B cell (primary cell): ENCODE measurements at regions not wholly inside any gene's neighbourhood (a gene's known extent, or its start where the extent isn't known, plus 50 kb on each side); places are given as distances from the start of the nearest gene placed in this dataset.

Experiments
- ATAC-seq: fragments of 200-7000 bp; cut with Tn5 transposase; one replicate; pipeline ENCODE4 v1.10.0; 2021; ENCODE audit warnings: low read depth, mild to moderate bottlenecking, moderate number of reproducible peaks, moderate library complexity
- CTCF ChIA-PET: fragments of 350-600 bp; sonication (Branson Sonifier 250); formaldehyde crosslinking; loops from one replicate; lab custom pipeline; 2021; ENCODE audit warnings: antibody characterized with exemption, inconsistent platforms; lab: Charles Lee
- POLR2A ChIA-PET: fragments of 350-600 bp; sonication (Branson Sonifier 250); formaldehyde crosslinking; loops from one replicate; lab custom pipeline; 2021; ENCODE audit warnings: antibody characterized with exemption; lab: Charles Lee
- DNase-seq: peaks from one replicate; pipeline ENCODE4 v3.0.0; 2013
- H2AFZ ChIP-seq: 2 replicates; pipeline ENCODE4 v1.6.1; 2012; ENCODE audit warnings: mild to moderate bottlenecking, low read depth, low read length; ENCODE audit not compliant: insufficient read depth, poor library complexity, severe bottlenecking
- H3K27ac ChIP-seq, 2 donors: 1 replicate in 1 of 2; 2 replicates in 1 of 2; pipeline ENCODE4 v1.5.1; 2012 to 2013; ENCODE audit warnings: low read length in 2 of 2, mild to moderate bottlenecking in 2 of 2, moderate library complexity in 1 of 2
- H3K27me3 ChIP-seq, 4 experiments: fragments of 200-600 bp in 1 of 4; sonication (generic) in 1 of 4; replicated peaks in 1 of 4; 1 replicate in 2 of 4; 2 replicates in 2 of 4; pipeline versions ENCODE4 v1.6.1 to v1.7.0; 2013 to 2016; ENCODE audit warnings: low read length in 3 of 4, mild to moderate bottlenecking in 2 of 4, mixed read lengths in 1 of 4, moderate library complexity in 1 of 4; ENCODE audit not compliant: insufficient read depth in 4 of 4, control insufficient read depth in 3 of 4; ENCODE audit errors: control extremely low read depth in 1 of 4
- H3K36me3 ChIP-seq, 2 experiments: replicated peaks in 1 of 2; 1 replicate in 1 of 2; 2 replicates in 1 of 2; pipeline versions ENCODE4 v1.6.1 to v1.7.1; 2013; ENCODE audit warnings: low read length in 1 of 2; ENCODE audit not compliant: insufficient read depth in 2 of 2, control insufficient read depth in 1 of 2; ENCODE audit errors: control extremely low read depth in 1 of 2, extremely low read depth in 1 of 2
- H3K4me1 ChIP-seq, 2 donors: fragments of 200-600 bp in 1 of 2; sonication (generic) in 1 of 2; 1 replicate in 1 of 2; 2 replicates in 1 of 2; pipeline versions ENCODE4 v1.5.1 to v1.6.1; 2013 to 2017; ENCODE audit warnings: low read length in 2 of 2; ENCODE audit not compliant: control insufficient read depth in 2 of 2, insufficient read depth in 2 of 2
- H3K4me2 ChIP-seq: replicated peaks from 2 replicates; pipeline ENCODE3; 2012; ENCODE audit warnings: mild to moderate bottlenecking, low read depth, low read length; ENCODE audit not compliant: poor library complexity, severe bottlenecking
- H3K4me3 ChIP-seq, 5 experiments: fragments of 200-600 bp in 1 of 5; sonication (generic) in 1 of 5; 1 replicate in 3 of 5; 2 replicates in 2 of 5; pipeline versions ENCODE4 v1.5.1 to v1.7.0; 2011 to 2016; ENCODE audit warnings: low read length in 4 of 5, mild to moderate bottlenecking in 4 of 5, low read depth in 2 of 5, control low read depth in 1 of 5, moderate library complexity in 1 of 5; ENCODE audit not compliant: insufficient read depth in 1 of 5; ENCODE audit errors: control extremely low read depth in 1 of 5, extremely low read depth in 1 of 5
- H3K79me2 ChIP-seq: fragments of 200-600 bp; sonication (generic); one replicate; pipeline ENCODE4 v1.6.0; 2016; ENCODE audit warnings: low read length; ENCODE audit not compliant: control insufficient read depth, insufficient read depth
- H3K9ac ChIP-seq: fragments of 200-600 bp; sonication (generic); 2 replicates; pipeline ENCODE4 v1.6.1; 2017; ENCODE audit warnings: mild to moderate bottlenecking, low read length, moderate library complexity
- H3K9me3 ChIP-seq, 3 donors: one replicate each; pipeline versions ENCODE4 v1.6.1 to v1.7.1; 2013; ENCODE audit warnings: low read length in 2 of 3; ENCODE audit not compliant: control insufficient read depth in 2 of 3, insufficient read depth in 1 of 3; ENCODE audit errors: control extremely low read depth in 1 of 3
- H4K20me1 ChIP-seq: 2 replicates; pipeline ENCODE4 v1.6.0; 2012; ENCODE audit warnings: mild to moderate bottlenecking, low read length; ENCODE audit not compliant: insufficient read depth, control insufficient read depth, poor library complexity, severe bottlenecking
- H3K27ac Mint-ChIP-seq: one replicate; pipeline ENCODE4 v1.8.0; 2021; ENCODE audit warnings: mixed read lengths
- H3K27me3 Mint-ChIP-seq: one replicate; pipeline ENCODE4 v1.8.0; 2021; ENCODE audit warnings: mixed read lengths
- H3K4me1 Mint-ChIP-seq: one replicate; pipeline ENCODE4 v1.8.0; 2021; ENCODE audit warnings: mixed read lengths
- H3K4me3 Mint-ChIP-seq: one replicate; pipeline ENCODE4 v1.8.0; 2021; ENCODE audit warnings: mixed read lengths
- H3K9me3 Mint-ChIP-seq: one replicate; pipeline ENCODE4 v1.8.0; 2022; ENCODE audit warnings: mixed read lengths; ENCODE audit not compliant: insufficient read depth
- CTCF ChIP-seq: fragments of 200-600 bp; IDR thresholded peaks from one replicate; pipeline ENCODE4 v1.8.0; 2022; ENCODE audit warnings: antibody characterized with exemption, mild to moderate bottlenecking
- EZH2 ChIP-seq: IDR thresholded peaks from 2 replicates; pipeline ENCODE4 v1.6.1; 2012; ENCODE audit warnings: borderline replicate concordance, low read depth, mild to moderate bottlenecking, moderate library complexity, low read length; ENCODE audit not compliant: insufficient read depth, poor library complexity, severe bottlenecking
- WGBS: methylation state at CpG from one replicate; pipeline ENCODE4 v1.1.5; 2013; ENCODE audit warnings: missing lambda C conversion rate; ENCODE audit not compliant: insufficient coverage; 5-methylcytosine and 5-hydroxymethylcytosine counted together
- intact Hi-C: fragments of 100-400 bp; cut with micrococcal nuclease; formaldehyde crosslinking; loops from one replicate; pipeline ENCODE4 v1.10.0; 2022

- peaks cover 4% of the 10 kb centered on the region for H3K27me3 Mint-ChIP-seq
- no peak overlapping the region for H3K4me2 ChIP-seq
- intact Hi-C loops = no loop called here
- 90% methylated on average over 2 of the region's 3 CpGs for WGBS
- no peaks in the 10 kb centered on the region for H3K79me2 ChIP-seq
- H3K27ac Mint-ChIP-seq = no peak overlapping the region
- H3K4me1 Mint-ChIP-seq = no peaks in the 10 kb centered on the region
- DNase-seq (no peak), ATAC-seq (no peak)
- no peak overlapping the region for H3K4me3 Mint-ChIP-seq
- no peak for TF ChIP-seq EZH2
- TF ChIP-seq CTCF = no peak
- H3K4me1 ChIP-seq = no peaks in the 10 kb centered on the region
- no peak overlapping the region for H3K4me3 ChIP-seq
- ChIA-PET POLR2A (no interaction called here), CTCF (no interaction called here)
- H2AFZ ChIP-seq = no peak overlapping the region
- H3K9me3 Mint-ChIP-seq = peaks cover 4% of the 10 kb centered on the region
- H3K9ac ChIP-seq = no peak overlapping the region
- H3K27ac ChIP-seq = no peak overlapping the region
- no peaks in the 10 kb centered on the region for H3K36me3 ChIP-seq
- H3K27me3 ChIP-seq = no peaks in the 10 kb centered on the region
- no peaks in the 10 kb centered on the region for H4K20me1 ChIP-seq
- H3K9me3 ChIP-seq = peaks cover 0 to 3% (median 0%) of the 10 kb centered on the region in 3 donors
These were observed 71.0 kb upstream of the MYCN start for GRCh38 chr2:15869396-15869795.

- Histone ChIP-seq H3K4me2 (no peak overlapping the region), H4K20me1 (no peaks in the 10 kb centered on the region), H3K79me2 (no peaks in the 10 kb centered on the region), H3K9me3 (peaks cover 0 to 3% (median 0%) of the 10 kb centered on the region in 3 donors), H3K36me3 (no peaks in the 10 kb centered on the region), H2AFZ (no peak overlapping the region), H3K27me3 (no peaks in the 10 kb centered on the region), H3K4me3 (no peak overlapping the region), H3K27ac (no peak overlapping the region), H3K9ac (no peak overlapping the region), H3K4me1 (no peaks in the 10 kb centered on the region)
- DNase-seq (no peak), ATAC-seq (no peak)
- H3K9me3 Mint-ChIP-seq = peaks cover 4% of the 10 kb centered on the region
- TF ChIP-seq EZH2 (no peak), CTCF (no peak)
- no peak overlapping the region for H3K27ac Mint-ChIP-seq
- peaks cover 4% of the 10 kb centered on the region for H3K27me3 Mint-ChIP-seq
- ChIA-PET CTCF (no interaction called here), POLR2A (no interaction called here)
- H3K4me1 Mint-ChIP-seq = no peaks in the 10 kb centered on the region
- no peak overlapping the region for H3K4me3 Mint-ChIP-seq
- 97% methylated on average over 12 of the region's 13 CpGs for WGBS
- intact Hi-C loops = no loop called here
These were observed 70.5 kb upstream of the MYCN start for GRCh38 chr2:15869871-15870270.
